ENCODE measurements at regions not wholly inside any gene's neighbourhood (a gene's known extent, or its start where the extent isn't known, plus 50 kb on each side); places are given as distances from the start of the nearest gene placed in this dataset.

DNA sequence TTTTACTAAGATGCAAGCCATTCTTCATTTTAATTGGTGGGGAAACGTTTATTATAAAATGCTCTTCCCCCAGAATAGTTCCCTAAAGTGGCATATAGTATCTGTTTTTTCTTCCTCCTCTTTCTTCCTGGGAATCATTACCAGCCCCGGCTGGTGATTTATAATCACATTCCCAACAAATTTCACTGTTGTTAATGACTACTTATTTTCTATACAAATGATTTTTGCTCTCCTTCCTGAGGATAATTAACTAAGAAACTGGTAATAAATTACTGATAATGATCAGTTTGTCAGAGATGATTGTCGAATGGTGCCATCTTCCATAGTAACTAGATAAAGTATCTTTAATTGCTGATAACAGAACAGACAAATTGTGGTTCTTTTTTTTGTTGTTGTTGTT lies 785.5 kb upstream of the RBFOX1 start:
- H3K14ac ChIP-seq (replicated peaks; ENCODE audit: low read depth, low read length) = no peak overlapping the region
- no peak overlapping the region for H3K56ac ChIP-seq (ENCODE audit: extremely low read depth, insufficient read depth, low read length)
- no peak overlapping the region for H3K27ac ChIP-seq (ENCODE audit: insufficient read depth, low read length)
- TF ChIP-seq RFX5 (IDR thresholded peaks at IDR 0.05; ENCODE audit: low read depth, low read length) (no peak), RAD21 (IDR thresholded peaks at IDR 0.05; ENCODE audit: low read length) (no peak)
- H2BK120ac ChIP-seq (ENCODE audit: low read depth, low read length) = no peak overlapping the region
- no peak overlapping the region for H4K8ac ChIP-seq (ENCODE audit: low read depth in 2 of 2, low read length in 2 of 2)
- ATAC-seq (ENCODE audit: low read depth) (no peak), DNase-seq (no peak)
- BruUV-seq (replicated peaks) = no TSS peak
- dilution Hi-C loops (cut with HindIII; ENCODE audit: low sequenced_read_pairs, unreplicated experiment) = no loop called here
- CTCF ChIA-PET = no interaction called here
- no peaks in the 10 kb centered on the region for H3K36me3 ChIP-seq (ENCODE audit: control insufficient read depth, insufficient read depth, low read length)
- no peak overlapping the region for H3K23ac ChIP-seq (ENCODE audit: low read depth, low read length)
- no peak overlapping the region for H3K18ac ChIP-seq (ENCODE audit: low read depth, low read length)
- H4K5ac ChIP-seq (ENCODE audit: low read depth, low read length) = no peak overlapping the region
- no peaks in the 10 kb centered on the region for H4K20me1 ChIP-seq (ENCODE audit: insufficient read depth, low read length)
- no peak overlapping the region for H3K4ac ChIP-seq (ENCODE audit: low read depth, low read length)
- no peaks in the 10 kb centered on the region for H3K79me1 ChIP-seq (ENCODE audit: low read depth in 1 of 2, low read length in 2 of 2)
- H3K4me2 ChIP-seq (ENCODE audit: low read depth, low read length) = no peak overlapping the region
- H3K27me3 ChIP-seq (ENCODE audit: control insufficient read depth, insufficient read depth, low read length) = no peaks in the 10 kb centered on the region
- no peaks in the 10 kb centered on the region for H3K4me1 ChIP-seq (ENCODE audit: control insufficient read depth, insufficient read depth, low read length)
- H2AFZ ChIP-seq (replicated peaks; ENCODE audit: low read length, poor library complexity) = no peak overlapping the region
- in situ Hi-C loops (cut with MboI; ENCODE audit: low sequenced_read_pairs) = no loop called here
- H3K9me1 ChIP-seq (ENCODE audit: insufficient read depth, low read length) = no peaks in the 10 kb centered on the region
- H2AK9ac ChIP-seq (replicated peaks; ENCODE audit: low read depth, low read length, poor library complexity) = no peak overlapping the region
- no peak overlapping the region for H3K9ac ChIP-seq (ENCODE audit: low read depth, low read length)
- no peak overlapping the region for H2AK5ac ChIP-seq (ENCODE audit: low read depth, low read length)
- H3K9me3 ChIP-seq (ENCODE audit: control insufficient read depth, insufficient read depth, low read length) = peaks cover 15% of the 10 kb centered on the region
- POLR2A ChIA-PET (ENCODE audit: unreplicated experiment) = no interaction called here
- H4K91ac ChIP-seq (ENCODE audit: insufficient read depth, low read depth, low read length) = no peak overlapping the region
- no CpG with 5 or more reads among the region's 3 CpGs for WGBS, 2 experiments (ENCODE audit: extremely low coverage in 2 of 2, insufficient read length in 1 of 2)
- no peak overlapping the region for H2BK20ac ChIP-seq (ENCODE audit: low read depth, low read length)
- no peak overlapping the region for H2BK5ac ChIP-seq (ENCODE audit: low read depth, low read length, poor library complexity, severe bottlenecking)
- intact Hi-C loops (cut with micrococcal nuclease) = no loop called here
- H2BK15ac ChIP-seq (ENCODE audit: low read depth, low read length) = no peak overlapping the region
- H3K4me3 ChIP-seq (ENCODE audit: insufficient read depth, low read depth, low read length) = no peak overlapping the region
